BLaER1 (cell line): ENCODE measurements at regions not wholly inside any gene's neighbourhood (a gene's known extent, or its start where the extent isn't known, plus 50 kb on each side); places are given as distances from the start of the nearest gene placed in this dataset.
"Not testable (repeated sequence)": the region's sequence is repeated elsewhere in the genome, so short reads cannot be mapped to it uniquely, and the experiment has no call there.

Source experiments
- H3K27ac ChIP-seq: shearing (Covaris generic); formaldehyde crosslinking; 2 replicates; pipeline ENCODE4 v1.8.1; 2022
- H3K27me3 ChIP-seq: shearing (Covaris generic); formaldehyde crosslinking; 2 replicates; pipeline ENCODE4 v1.8.1; 2022
- H3K36me3 ChIP-seq: shearing (Covaris generic); formaldehyde crosslinking; 2 replicates; pipeline ENCODE4 v1.8.1; 2022
- H3K4me1 ChIP-seq: shearing (Covaris generic); formaldehyde crosslinking; 2 replicates; pipeline ENCODE4 v1.8.1; 2022
- H3K4me2 ChIP-seq: shearing (Covaris generic); formaldehyde crosslinking; 2 replicates; pipeline ENCODE4 v1.8.1; 2022
- H3K4me3 ChIP-seq: shearing (Covaris generic); formaldehyde crosslinking; 2 replicates; pipeline ENCODE4 v1.8.1; 2022
- H3K9ac ChIP-seq: shearing (Covaris generic); formaldehyde crosslinking; 2 replicates; pipeline ENCODE4 v1.8.1; 2022
- H3K9me3 ChIP-seq: shearing (Covaris generic); formaldehyde crosslinking; 2 replicates; pipeline ENCODE4 v1.8.1; 2022
- H4K20me1 ChIP-seq: shearing (Covaris generic); formaldehyde crosslinking; 2 replicates; pipeline ENCODE4 v1.8.1; 2022
- Cebpa-rat ChIP-seq: shearing (Covaris generic); IDR thresholded peaks from 2 replicates; pipeline ENCODE4 v1.8.1; 2022

GRCh38 chr5:119694284-119694683 lies 64.9 kb downstream of the FAM170A start:
- no peak for TF ChIP-seq Cebpa-rat
- Histone ChIP-seq H3K36me3 (no peaks in the 10 kb centered on the region), H4K20me1 (no peaks in the 10 kb centered on the region), H3K27ac (no peak overlapping the region), H3K4me2 (no peak overlapping the region), H3K4me3 (no peak overlapping the region), H3K27me3 (no peaks in the 10 kb centered on the region), H3K9ac (no peak overlapping the region), H3K4me1 (no peaks in the 10 kb centered on the region), H3K9me3 (peaks cover 12% of the 10 kb centered on the region)

DNA sequence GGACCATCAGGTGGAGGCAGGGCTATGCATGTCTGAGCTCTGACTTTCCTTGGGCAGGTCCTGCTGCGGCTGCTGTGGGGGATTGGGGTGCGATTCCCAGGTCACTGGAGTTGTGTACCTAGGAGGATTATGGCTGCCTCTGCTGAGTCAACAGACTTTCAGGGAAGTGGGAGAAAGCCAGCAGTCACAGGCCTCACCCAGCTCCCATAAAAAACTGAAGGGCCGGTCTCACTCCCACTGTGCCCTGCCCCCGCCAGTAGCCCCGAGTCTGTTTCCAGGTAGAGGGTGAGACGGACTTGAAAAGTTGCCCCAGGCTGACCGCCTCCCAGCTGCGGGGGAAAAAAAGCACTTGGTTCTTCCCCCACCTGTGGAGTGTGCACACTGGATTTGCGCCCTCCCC lies 76.7 kb downstream of the FAM170A start:
- Histone ChIP-seq H3K9ac (no peak overlapping the region), H4K20me1 (no peaks in the 10 kb centered on the region), H3K4me3 (no peak overlapping the region), H3K27me3 (no peaks in the 10 kb centered on the region), H3K27ac (no peak overlapping the region), H3K9me3 (no peaks in the 10 kb centered on the region), H3K4me1 (no peaks in the 10 kb centered on the region), H3K4me2 (no peak overlapping the region), H3K36me3 (no peaks in the 10 kb centered on the region)
- TF ChIP-seq Cebpa-rat: no peak

DNA sequence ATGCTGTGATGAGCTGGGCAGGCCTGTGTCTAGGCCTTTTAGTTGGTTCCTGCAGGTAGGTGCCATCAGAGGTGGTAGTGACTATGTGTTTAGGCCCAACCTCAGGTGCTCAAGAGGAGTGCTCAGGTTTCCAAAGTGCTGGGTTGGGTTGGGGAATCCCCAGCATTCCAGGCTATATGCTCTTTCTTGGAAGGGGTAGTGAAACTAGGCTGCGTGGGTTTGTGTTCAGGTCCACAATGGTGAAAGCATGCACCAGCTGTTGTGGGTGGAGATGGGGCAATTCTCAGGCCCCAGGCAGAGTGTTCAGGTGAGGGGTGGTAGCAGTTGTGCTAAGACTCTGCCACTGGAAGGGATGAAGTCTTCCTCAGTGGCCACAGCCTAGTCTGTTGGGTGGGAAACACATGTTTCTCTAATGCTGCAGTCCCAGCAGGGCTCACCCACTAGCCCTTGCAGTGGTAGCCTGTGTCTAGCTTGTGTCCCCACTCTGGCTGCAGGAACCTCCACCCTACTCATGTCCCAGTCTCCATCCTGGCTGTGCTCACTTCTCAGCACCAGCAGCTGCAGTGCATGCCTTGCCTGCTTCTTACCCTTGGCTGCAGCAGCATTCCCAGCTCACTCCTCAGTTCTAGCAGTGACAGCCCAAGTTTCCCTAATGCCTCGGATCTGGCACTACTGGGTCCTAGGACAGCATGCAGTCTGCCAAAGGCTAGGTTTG lies 78.9 kb downstream of the FAM170A start:
- no peak overlapping the region for H3K27ac ChIP-seq
- no peaks in the 10 kb centered on the region for H3K9me3 ChIP-seq
- H3K27me3 ChIP-seq: no peaks in the 10 kb centered on the region
- no peaks in the 10 kb centered on the region for H4K20me1 ChIP-seq
- H3K9ac ChIP-seq: no peak overlapping the region
- H3K4me1 ChIP-seq: no peaks in the 10 kb centered on the region
- H3K4me2 ChIP-seq: no peak overlapping the region
- H3K36me3 ChIP-seq: no peaks in the 10 kb centered on the region
- no peak for TF ChIP-seq Cebpa-rat
- no peak overlapping the region for H3K4me3 ChIP-seq

- Histone ChIP-seq H3K9ac (no peak overlapping the region), H3K9me3 (0 out of 2 replicates have a peak, but pooled peaks cover 5% of the 10 kb centered on the region), H3K4me2 (no peak overlapping the region), H3K4me3 (no peak overlapping the region), H3K4me1 (no peaks in the 10 kb centered on the region), H3K27ac (no peak overlapping the region), H4K20me1 (no peaks in the 10 kb centered on the region), H3K27me3 (no peaks in the 10 kb centered on the region), H3K36me3 (no peaks in the 10 kb centered on the region)
- TF ChIP-seq Cebpa-rat: no peak
Measured at GRCh38 chr5:119721775-119722174, 92.4 kb downstream of the FAM170A start.

DNA sequence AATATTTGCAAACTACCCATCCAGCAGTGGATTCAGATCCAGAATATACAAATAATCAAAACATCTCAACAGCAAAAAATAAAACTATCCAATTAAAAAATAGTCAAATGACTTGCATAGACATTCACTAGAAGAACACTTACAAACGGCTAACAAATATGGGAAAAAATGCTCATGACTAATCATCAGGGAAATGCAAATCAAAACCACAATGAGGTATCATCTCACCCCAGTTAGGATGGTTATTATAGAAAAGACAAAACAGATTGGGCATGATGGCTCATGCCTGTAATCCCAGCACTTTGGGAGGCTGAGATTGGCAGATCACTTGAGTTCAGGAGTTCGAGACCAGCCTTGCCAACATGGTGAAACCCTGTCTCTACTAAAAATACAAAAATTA lies 95.9 kb downstream of the FAM170A start:
- not testable (repeated sequence) for H3K4me1 ChIP-seq, H4K20me1 ChIP-seq, H3K9me3 ChIP-seq, H3K4me2 ChIP-seq, H3K27me3 ChIP-seq, H3K27ac ChIP-seq, H3K4me3 ChIP-seq, H3K9ac ChIP-seq, H3K36me3 ChIP-seq

GRCh38 chr5:119726544-119726943 lies 97.2 kb downstream of the FAM170A start:
- TF ChIP-seq Cebpa-rat: no peak
- H3K9me3 ChIP-seq: 0 out of 2 replicates have a peak, but pooled peaks cover 5% of the 10 kb centered on the region
- no peak overlapping the region for H3K27ac ChIP-seq
- H3K4me2 ChIP-seq: no peak overlapping the region
- no peaks in the 10 kb centered on the region for H3K4me1 ChIP-seq
- no peak overlapping the region for H3K9ac ChIP-seq
- H3K4me3 ChIP-seq: no peak overlapping the region
- H3K36me3 ChIP-seq: no peaks in the 10 kb centered on the region
- H4K20me1 ChIP-seq: no peaks in the 10 kb centered on the region
- H3K27me3 ChIP-seq: no peaks in the 10 kb centered on the region

DNA sequence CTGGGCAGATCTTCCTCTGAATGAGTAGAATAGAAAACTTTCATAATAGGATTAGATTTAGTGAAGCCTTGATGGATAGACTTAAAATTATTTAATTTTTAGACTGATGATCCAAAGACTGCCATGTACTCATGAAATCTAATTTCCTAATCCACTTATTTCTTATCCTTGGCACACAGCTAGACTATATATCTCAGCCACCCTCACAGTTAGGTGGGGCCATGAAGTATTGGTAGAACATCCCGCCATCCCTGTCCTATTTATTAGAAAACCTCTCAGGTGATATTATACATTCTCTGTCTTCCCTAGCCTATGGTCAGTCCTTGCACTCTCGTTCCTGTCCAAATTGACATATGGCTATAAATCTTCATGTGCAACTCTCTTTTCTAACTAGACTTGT lies 110.9 kb downstream of the FAM170A start:
- no peaks in the 10 kb centered on the region for H3K4me1 ChIP-seq
- no peaks in the 10 kb centered on the region for H3K9me3 ChIP-seq
- TF ChIP-seq Cebpa-rat: no peak
- no peak overlapping the region for H3K4me2 ChIP-seq
- no peak overlapping the region for H3K9ac ChIP-seq
- no peaks in the 10 kb centered on the region for H3K27me3 ChIP-seq
- no peaks in the 10 kb centered on the region for H4K20me1 ChIP-seq
- H3K4me3 ChIP-seq: no peak overlapping the region
- H3K27ac ChIP-seq: no peak overlapping the region
- H3K36me3 ChIP-seq: no peaks in the 10 kb centered on the region

DNA sequence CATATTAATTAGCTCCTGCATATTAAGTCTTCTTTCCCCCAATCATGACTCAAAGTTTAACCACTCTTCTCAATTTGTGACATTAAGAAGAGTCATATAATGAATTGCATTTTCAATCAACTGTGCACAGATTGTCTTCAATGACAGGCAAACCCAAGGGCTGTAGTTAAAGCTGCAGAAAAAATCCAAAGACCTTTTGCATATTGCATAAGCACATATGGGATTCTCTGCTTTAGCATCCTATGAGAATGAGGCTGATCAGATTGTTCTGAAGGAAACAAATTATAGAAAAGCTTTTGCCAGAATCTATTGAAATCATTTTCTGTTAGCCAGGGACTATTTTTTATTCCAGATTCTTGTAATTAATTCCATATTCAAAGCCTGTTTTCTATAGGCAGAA lies 112.3 kb downstream of the FAM170A start:
- no peaks in the 10 kb centered on the region for H3K36me3 ChIP-seq
- H3K27ac ChIP-seq: no peak overlapping the region
- H3K9ac ChIP-seq: no peak overlapping the region
- no peaks in the 10 kb centered on the region for H3K27me3 ChIP-seq
- no peak overlapping the region for H3K4me3 ChIP-seq
- H3K4me2 ChIP-seq: no peak overlapping the region
- H3K9me3 ChIP-seq: no peaks in the 10 kb centered on the region
- no peaks in the 10 kb centered on the region for H3K4me1 ChIP-seq
- H4K20me1 ChIP-seq: no peaks in the 10 kb centered on the region
- TF ChIP-seq Cebpa-rat: no peak

GRCh38 chr5:119742311-119742710 lies 113.0 kb downstream of the FAM170A start:
- TF ChIP-seq Cebpa-rat: no peak
- no peak overlapping the region for H3K27ac ChIP-seq
- no peak overlapping the region for H3K4me2 ChIP-seq
- H3K36me3 ChIP-seq: no peaks in the 10 kb centered on the region
- H3K27me3 ChIP-seq: no peaks in the 10 kb centered on the region
- H3K4me3 ChIP-seq: no peak overlapping the region
- no peaks in the 10 kb centered on the region for H3K9me3 ChIP-seq
- no peaks in the 10 kb centered on the region for H4K20me1 ChIP-seq
- no peak overlapping the region for H3K9ac ChIP-seq
- H3K4me1 ChIP-seq: no peaks in the 10 kb centered on the region

GRCh38 chr5:119743927-119744326 lies 114.6 kb downstream of the FAM170A start:
- Histone ChIP-seq H4K20me1 (no peaks in the 10 kb centered on the region), H3K27me3 (no peaks in the 10 kb centered on the region), H3K4me3 (no peak overlapping the region), H3K9me3 (no peaks in the 10 kb centered on the region), H3K4me1 (no peaks in the 10 kb centered on the region), H3K9ac (no peak overlapping the region), H3K4me2 (no peak overlapping the region), H3K36me3 (no peaks in the 10 kb centered on the region), H3K27ac (no peak overlapping the region)
- no peak for TF ChIP-seq Cebpa-rat

GRCh38 chr5:119745976-119746375 lies 116.6 kb downstream of the FAM170A start:
- no peaks in the 10 kb centered on the region for H3K36me3 ChIP-seq
- H3K4me1 ChIP-seq: no peaks in the 10 kb centered on the region
- no peak overlapping the region for H3K27ac ChIP-seq
- H3K4me3 ChIP-seq: no peak overlapping the region
- H4K20me1 ChIP-seq: no peaks in the 10 kb centered on the region
- H3K4me2 ChIP-seq: no peak overlapping the region
- H3K9ac ChIP-seq: no peak overlapping the region
- H3K27me3 ChIP-seq: no peaks in the 10 kb centered on the region
- no peak for TF ChIP-seq Cebpa-rat
- no peaks in the 10 kb centered on the region for H3K9me3 ChIP-seq
